A673 (cell line): ENCODE measurements at regions not wholly inside any gene's neighbourhood (a gene's known extent, or its start where the extent isn't known, plus 50 kb on each side); places are given as distances from the start of the nearest gene placed in this dataset.

Experiments
- CTCF ChIP-seq: fragments of 300-800, 200-600 bp; sonication (generic); conservative IDR thresholded peaks from 2 replicates; pipeline ENCODE4 v1.5.1; 2017; ENCODE audit warnings: low read depth, mild to moderate bottlenecking, antibody characterized with exemption, low read length, moderate library complexity, mixed read lengths
- EZH2 ChIP-seq: fragments of 200-600 bp; sonication (generic); IDR thresholded peaks from 2 replicates; pipeline ENCODE4 v1.6.1; 2017; ENCODE audit warnings: borderline replicate concordance, low read depth, mild to moderate bottlenecking, mixed read lengths, antibody characterized with exemption, low read length; ENCODE audit not compliant: poor library complexity, severe bottlenecking

- TF ChIP-seq EZH2, result no peak
- no peak for TF ChIP-seq CTCF
These were observed 67.9 kb upstream of the CHL1 start for GRCh38 chr3:128515-129172.
